GM23248 (cell line): ENCODE measurements at regions not wholly inside any gene's neighbourhood (a gene's known extent, or its start where the extent isn't known, plus 50 kb on each side); places are given as distances from the start of the nearest gene placed in this dataset.

Experiments
- DNase-seq: peaks from one replicate; pipeline ENCODE4 v3.0.0-alpha.2; 2015
- H2AFZ ChIP-seq: fragments of 200-600 bp; sonication (generic); 2 replicates; pipeline ENCODE4 v1.6.1; 2016; ENCODE audit warnings: antibody characterized with exemption
- H3F3A ChIP-seq: fragments of 200-600 bp; sonication (generic); 2 replicates; pipeline ENCODE4 v1.6.1; 2016; ENCODE audit warnings: mild to moderate bottlenecking, antibody characterized with exemption, mixed run types; ENCODE audit not compliant: insufficient read depth
- H3K27ac ChIP-seq: fragments of 200-600 bp; sonication (generic); 2 replicates; pipeline ENCODE4 v1.5.1; 2016; ENCODE audit warnings: mild to moderate bottlenecking
- H3K27me3 ChIP-seq: fragments of 200-600 bp; sonication (generic); replicated peaks from 2 replicates; pipeline ENCODE4 v1.6.1; 2016; ENCODE audit warnings: mild to moderate bottlenecking; ENCODE audit not compliant: insufficient read depth
- H3K36me3 ChIP-seq: fragments of 200-600 bp; sonication (generic); 2 replicates; pipeline ENCODE4 v1.6.1; 2016; ENCODE audit warnings: low read depth, mild to moderate bottlenecking
- H3K4me1 ChIP-seq: fragments of 200-600 bp; sonication (generic); 2 replicates; pipeline ENCODE4 v1.6.1; 2016; ENCODE audit warnings: mild to moderate bottlenecking; ENCODE audit not compliant: insufficient read depth
- H3K4me2 ChIP-seq: fragments of 200-600 bp; sonication (generic); one replicate; pipeline ENCODE4 v1.6.1; 2016; ENCODE audit warnings: mild to moderate bottlenecking; ENCODE audit not compliant: unreplicated experiment
- H3K4me3 ChIP-seq: fragments of 200-600 bp; sonication (generic); 2 replicates; pipeline ENCODE4 v1.5.1; 2016; ENCODE audit warnings: mild to moderate bottlenecking
- H3K79me2 ChIP-seq: fragments of 200-600 bp; sonication (generic); 2 replicates; pipeline ENCODE4 v1.6.1; 2016; ENCODE audit warnings: mild to moderate bottlenecking; ENCODE audit not compliant: insufficient read depth
- H3K9ac ChIP-seq: fragments of 200-600 bp; sonication (generic); 2 replicates; pipeline ENCODE4 v1.6.1; 2016; ENCODE audit warnings: mild to moderate bottlenecking
- H3K9me2 ChIP-seq: fragments of 200-600 bp; sonication (generic); 2 replicates; pipeline ENCODE4 v1.6.1; 2016; ENCODE audit warnings: mixed run types, mild to moderate bottlenecking, moderate library complexity; ENCODE audit not compliant: insufficient read depth
- H3K9me3 ChIP-seq: fragments of 200-600 bp; sonication (generic); one replicate; pipeline ENCODE4 v1.6.1; 2017; ENCODE audit warnings: low read depth
- H4K20me1 ChIP-seq: fragments of 200-600 bp; sonication (generic); 2 replicates; pipeline ENCODE4 v1.6.0; 2016; ENCODE audit not compliant: insufficient read depth
- EZH2 ChIP-seq: fragments of 200-600 bp; sonication (generic); IDR thresholded peaks from 2 replicates; pipeline ENCODE4 v1.6.1; 2018; ENCODE audit warnings: antibody characterized with exemption, mild to moderate bottlenecking; ENCODE audit not compliant: insufficient read depth, poor library complexity, severe bottlenecking
- EZH2phosphoT487 ChIP-seq: fragments of 200-600 bp; sonication (generic); IDR thresholded peaks from 2 replicates; pipeline ENCODE4 v1.6.1; 2018; ENCODE audit warnings: antibody characterized with exemption, moderate library complexity, mild to moderate bottlenecking, low read depth; ENCODE audit not compliant: insufficient read depth
- WGBS, 2 experiments: methylation state at CpG; one replicate each; pipeline ENCODE4 v1.1.6; 2015 to 2017; ENCODE audit warnings: low lambda C conversion rate in 2 of 2, low coverage in 1 of 2; ENCODE audit errors: missing lambda C conversion rate in 2 of 2; 5-methylcytosine and 5-hydroxymethylcytosine counted together
- in situ Hi-C: fragments of 300-500 bp; cut with MboI; formaldehyde crosslinking; loops from 2 replicates; pipeline ENCODE4 v1.15.0; 2020

DNA sequence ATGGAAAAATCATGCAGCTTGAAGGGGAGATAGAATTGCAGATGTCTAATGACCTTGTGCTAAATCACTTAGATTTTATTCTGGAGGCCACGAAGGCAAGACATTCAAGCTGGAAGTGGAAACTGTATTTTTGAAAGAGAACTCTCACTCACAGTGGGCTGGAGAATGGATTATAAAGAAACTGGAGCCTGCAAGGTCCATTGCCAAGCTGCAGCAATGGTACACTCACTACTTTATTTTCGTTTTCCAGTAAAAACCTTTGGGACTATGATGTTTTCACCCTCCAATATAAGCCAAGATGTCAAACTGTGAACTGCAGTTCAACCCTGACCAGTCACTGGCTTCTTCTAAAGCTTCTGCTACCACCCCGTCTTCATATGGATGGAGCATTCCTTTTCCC is 62.0 kb downstream of the SKIDA1 start:
- no peaks in the 10 kb centered on the region for H3K36me3 ChIP-seq
- DNase-seq, result no peak
- TF ChIP-seq EZH2, result no peak
- no peak for TF ChIP-seq EZH2phosphoT487
- no peak overlapping the region for H3K27ac ChIP-seq
- H3F3A ChIP-seq, result no peaks in the 10 kb centered on the region
- H3K9me2 ChIP-seq, result no peaks in the 10 kb centered on the region
- no peaks in the 10 kb centered on the region for H3K9me3 ChIP-seq
- H3K4me3 ChIP-seq, result no peak overlapping the region
- no peak overlapping the region for H3K4me2 ChIP-seq
- no peaks in the 10 kb centered on the region for H4K20me1 ChIP-seq
- 55 to 61% methylated on average over 3 of the region's 3 CpGs for WGBS, 2 experiments
- no peaks in the 10 kb centered on the region for H3K27me3 ChIP-seq
- H2AFZ ChIP-seq, result no peak overlapping the region
- H3K4me1 ChIP-seq, result no peaks in the 10 kb centered on the region
- in situ Hi-C loops, result no loop called here
- H3K9ac ChIP-seq, result no peak overlapping the region
- no peaks in the 10 kb centered on the region for H3K79me2 ChIP-seq

DNA sequence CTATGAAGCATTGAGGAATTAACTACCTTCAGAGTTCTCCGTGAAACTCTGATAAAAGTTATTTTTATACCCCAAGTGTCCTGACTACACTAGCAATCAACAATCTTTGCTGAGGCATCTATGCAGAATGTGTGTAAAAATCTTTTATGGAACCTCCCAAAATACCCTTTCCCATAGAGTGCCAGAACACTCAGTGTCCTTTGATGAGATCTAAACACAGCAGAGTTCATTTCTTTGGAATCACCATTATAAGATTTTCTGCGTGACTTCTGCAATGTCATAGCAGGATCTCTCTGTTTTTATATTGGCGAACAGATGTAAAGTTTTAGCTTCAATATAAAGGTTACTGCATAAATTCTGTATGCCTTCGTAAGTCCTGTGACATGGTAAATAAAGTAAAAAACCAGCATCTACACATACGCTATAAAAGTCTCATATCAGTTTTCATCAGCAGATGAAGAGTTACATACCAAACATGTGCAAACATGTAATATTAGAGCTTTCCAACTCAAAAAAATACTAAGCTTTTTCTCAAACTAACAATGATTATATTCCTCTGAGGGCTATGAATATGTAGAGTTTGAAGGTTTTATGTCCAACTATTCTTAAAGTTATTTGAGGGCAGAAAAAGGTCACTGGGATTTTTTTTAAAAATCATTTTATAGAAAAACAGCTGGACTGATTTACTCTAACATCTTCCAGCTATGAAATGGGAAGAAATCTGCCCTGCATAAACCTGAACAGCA is 67.2 kb downstream of the SKIDA1 start:
- in situ Hi-C loops, result no loop called here

DNA sequence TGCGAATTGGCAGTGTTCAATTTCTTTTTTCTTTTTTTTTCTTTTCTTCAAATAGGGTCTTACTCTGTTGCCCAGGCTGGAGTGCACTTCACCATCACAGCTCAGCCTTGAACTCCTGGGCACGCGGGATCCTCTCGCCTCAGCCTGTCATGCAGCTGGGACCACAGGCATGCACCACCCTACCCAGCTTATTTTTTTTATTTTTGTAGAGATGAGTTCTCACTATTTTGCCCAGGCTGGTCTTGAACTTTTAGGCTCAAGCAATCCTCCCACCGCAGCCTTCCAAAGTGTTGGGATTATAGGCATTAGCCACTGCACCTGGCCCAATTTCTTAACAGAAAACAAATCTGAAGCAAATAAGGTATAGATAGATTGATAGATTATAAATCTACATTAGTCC is 69.3 kb downstream of the SKIDA1 start:
- 69 to 72% methylated on average over 5 of the region's 5 CpGs for WGBS, 2 experiments
- Histone ChIP-seq H3K9ac (no peak overlapping the region), H3K9me3 (peaks cover 9% of the 10 kb centered on the region), H3K4me3 (no peak overlapping the region), H4K20me1 (no peaks in the 10 kb centered on the region), H3K36me3 (no peaks in the 10 kb centered on the region), H2AFZ (no peak overlapping the region), H3K79me2 (no peaks in the 10 kb centered on the region), H3K4me1 (no peaks in the 10 kb centered on the region), H3K27ac (no peak overlapping the region), H3K27me3 (no peaks in the 10 kb centered on the region), H3F3A (no peaks in the 10 kb centered on the region), H3K9me2 (no peaks in the 10 kb centered on the region), H3K4me2 (no peak overlapping the region)
- in situ Hi-C loops, result no loop called here
- TF ChIP-seq EZH2 (no peak), EZH2phosphoT487 (no peak)
- no peak for DNase-seq

More for the DNA sequence above, 67.2 kb downstream of the SKIDA1 start:
- H3K36me3 ChIP-seq, result no peaks in the 10 kb centered on the region
- no peaks in the 10 kb centered on the region for H3K27me3 ChIP-seq
- no peaks in the 10 kb centered on the region for H3K9me2 ChIP-seq
- peaks cover 9% of the 10 kb centered on the region for H3K9me3 ChIP-seq
- no peaks in the 10 kb centered on the region for H3K79me2 ChIP-seq
- no peak overlapping the region for H3K4me3 ChIP-seq
- TF ChIP-seq EZH2phosphoT487, result no peak
- no peak for TF ChIP-seq EZH2
- H3K4me1 ChIP-seq, result no peaks in the 10 kb centered on the region
- no peak overlapping the region for H3K27ac ChIP-seq
- no peaks in the 10 kb centered on the region for H4K20me1 ChIP-seq
- no peaks in the 10 kb centered on the region for H3F3A ChIP-seq
- H3K4me2 ChIP-seq, result no peak overlapping the region
- WGBS, 2 experiments, result 50 to 61% methylated on average over 5 of the region's 5 CpGs
- DNase-seq, result no peak
- no peak overlapping the region for H2AFZ ChIP-seq
- H3K9ac ChIP-seq, result no peak overlapping the region

DNA sequence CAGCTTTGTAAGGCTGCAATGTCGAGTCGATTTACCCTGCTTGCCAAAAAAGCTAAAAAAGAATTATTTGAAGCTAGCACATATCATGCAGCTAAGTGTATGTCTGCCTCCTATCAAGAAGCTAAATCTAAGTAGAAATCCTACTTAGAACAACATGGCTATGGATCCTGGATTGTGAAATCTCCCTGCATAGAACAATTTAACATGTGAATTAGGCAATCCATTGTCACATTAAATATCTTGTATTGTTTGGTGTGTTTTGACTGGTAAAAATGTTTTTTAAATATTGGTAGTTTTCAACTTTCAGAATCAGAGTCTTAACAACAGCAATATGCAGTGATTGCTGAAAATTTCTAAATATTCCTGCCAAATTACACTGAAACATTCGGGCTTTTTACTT is 73.3 kb downstream of the SKIDA1 start:
- DNase-seq, result no peak
- H3K9ac ChIP-seq, result no peak overlapping the region

More for the DNA sequence above, 73.3 kb downstream of the SKIDA1 start:
- Histone ChIP-seq H3K9me2 (no peaks in the 10 kb centered on the region), H3K27me3 (no peaks in the 10 kb centered on the region), H3K36me3 (no peaks in the 10 kb centered on the region), H3K4me3 (no peak overlapping the region), H3K79me2 (no peaks in the 10 kb centered on the region), H3K4me1 (no peaks in the 10 kb centered on the region), H3K27ac (no peak overlapping the region), H3F3A (no peaks in the 10 kb centered on the region), H3K9me3 (peaks cover 9% of the 10 kb centered on the region), H4K20me1 (no peaks in the 10 kb centered on the region), H3K4me2 (no peak overlapping the region), H2AFZ (no peak overlapping the region)
- 69 to 82% methylated on average over 3 of the region's 3 CpGs for WGBS, 2 experiments
- in situ Hi-C loops, result no loop called here
- TF ChIP-seq EZH2phosphoT487 (no peak), EZH2 (no peak)
